Colonic mucosa (tissue), 4 donors: ENCODE measurements at regions not wholly inside any gene's neighbourhood (a gene's known extent, or its start where the extent isn't known, plus 50 kb on each side); places are given as distances from the start of the nearest gene placed in this dataset.
"Not testable (repeated sequence)": the region's sequence is repeated elsewhere in the genome, so short reads cannot be mapped to it uniquely, and the experiment has no call there.

Experiments
- DNase-seq: peaks from one replicate; pipeline ENCODE4 v3.0.0-alpha.2; 2020
- H3K27ac ChIP-seq: fragments of 200-600 bp; one replicate; pipeline ENCODE4 v1.8.0; 2021
- H3K27me3 ChIP-seq: fragments of 200-600 bp; one replicate; pipeline ENCODE4 v1.8.0; 2021
- H3K36me3 ChIP-seq: fragments of 200-600 bp; one replicate; pipeline ENCODE4 v1.8.0; 2021
- H3K4me1 ChIP-seq: fragments of 200-600 bp; one replicate; pipeline ENCODE4 v1.8.0; 2021; ENCODE audit warnings: mild to moderate bottlenecking
- H3K4me3 ChIP-seq: fragments of 200-600 bp; one replicate; pipeline ENCODE4 v1.8.0; 2021
- H3K9ac ChIP-seq, 2 donors: one replicate each; pipeline ENCODE4 v1.7.0; 2013; ENCODE audit warnings: control low read depth in 2 of 2, low read depth in 2 of 2, low read length in 2 of 2
- H3K9me3 ChIP-seq: fragments of 200-600 bp; one replicate; pipeline ENCODE4 v1.8.0; 2021
- CTCF ChIP-seq: fragments of 200-600 bp; IDR thresholded peaks from one replicate; pipeline ENCODE4 v1.8.0; 2022; ENCODE audit warnings: antibody characterized with exemption, mild to moderate bottlenecking
- intact Hi-C: fragments of 100-400 bp; cut with DNase I; formaldehyde crosslinking; loops from one replicate; pipeline ENCODE4 v1.14.1; 2022
- donor health status: healthy.
- donor health status: DM: no; HTN: no; CAD: no.
- donor health status: DM: no; HTN: no; CAD: no.

- Histone ChIP-seq H3K9ac (no peak overlapping the region), H3K4me3 (no peak overlapping the region)
- intact Hi-C loops = no loop called here
Observed at GRCh38 chr2:15756011-15756550, 164.4 kb downstream of the DDX1 start.

GRCh38 chr2:15756882-15757819 lies 165.5 kb downstream of the DDX1 start:
- DNase-seq = no peak
- H3K4me3 ChIP-seq = no peak overlapping the region
- intact Hi-C loops = no loop called here
- no peak overlapping the region for H3K27ac ChIP-seq
- TF ChIP-seq CTCF = no peak
- no peaks in the 10 kb centered on the region for H3K27me3 ChIP-seq
- no peaks in the 10 kb centered on the region for H3K36me3 ChIP-seq
- H3K4me1 ChIP-seq = no peaks in the 10 kb centered on the region
- H3K9me3 ChIP-seq = no peaks in the 10 kb centered on the region
- H3K9ac ChIP-seq = no peak overlapping the region

More at GRCh38 chr2:15756011-15756550, 164.4 kb downstream of the DDX1 start:
- Histone ChIP-seq H3K9me3 (no peaks in the 10 kb centered on the region), H3K27me3 (no peaks in the 10 kb centered on the region), H3K36me3 (no peaks in the 10 kb centered on the region), H3K4me1 (no peaks in the 10 kb centered on the region), H3K27ac (no peak overlapping the region)
- no peak for DNase-seq
- no peak for TF ChIP-seq CTCF

GRCh38 chr2:15757820-15758586 lies 166.3 kb downstream of the DDX1 start:
- Histone ChIP-seq H3K27me3 (no peaks in the 10 kb centered on the region), H3K36me3 (no peaks in the 10 kb centered on the region), H3K27ac (no peak overlapping the region), H3K9ac (no peak overlapping the region), H3K4me3 (no peak overlapping the region), H3K4me1 (no peaks in the 10 kb centered on the region), H3K9me3 (no peaks in the 10 kb centered on the region)
- no peak for DNase-seq
- TF ChIP-seq CTCF = no peak
- intact Hi-C loops = no loop called here

- DNase-seq = no peak
- TF ChIP-seq CTCF = no peak
- Histone ChIP-seq H3K27me3 (no peaks in the 10 kb centered on the region), H3K4me3 (no peak overlapping the region), H3K9ac (no peak overlapping the region), H3K9me3 (no peaks in the 10 kb centered on the region), H3K4me1 (no peaks in the 10 kb centered on the region), H3K36me3 (no peaks in the 10 kb centered on the region), H3K27ac (no peak overlapping the region)
- intact Hi-C loops = no loop called here
Observed at GRCh38 chr2:15758848-15759247, 167.2 kb downstream of the DDX1 start.

- no peak for DNase-seq
- no peaks in the 10 kb centered on the region for H3K36me3 ChIP-seq
- no peak for TF ChIP-seq CTCF
- no peaks in the 10 kb centered on the region for H3K9me3 ChIP-seq
- no peaks in the 10 kb centered on the region for H3K27me3 ChIP-seq
- no peak overlapping the region for H3K9ac ChIP-seq
- intact Hi-C loops = no loop called here
- H3K4me3 ChIP-seq = no peak overlapping the region
- H3K4me1 ChIP-seq = no peaks in the 10 kb centered on the region
- no peak overlapping the region for H3K27ac ChIP-seq
Observed at GRCh38 chr2:15759385-15759784, 167.7 kb downstream of the DDX1 start.

- H3K4me1 ChIP-seq, DNase-seq, H3K27ac ChIP-seq, intact Hi-C loops, H3K9ac ChIP-seq, H3K9me3 ChIP-seq, H3K36me3 ChIP-seq, H3K4me3 ChIP-seq, H3K27me3 ChIP-seq: not testable (repeated sequence)
Observed at GRCh38 chr2:15759791-15760190, 168.1 kb downstream of the DDX1 start.
